IgD-negative memory B cell (primary cell): ENCODE measurements at regions not wholly inside any gene's neighbourhood (a gene's known extent, or its start where the extent isn't known, plus 50 kb on each side); places are given as distances from the start of the nearest gene placed in this dataset.

Source experiments
- H3K27ac Mint-ChIP-seq, 3 donors: one replicate each; pipeline ENCODE4 v1.8.0; 2020 to 2022; ENCODE audit warnings: mild to moderate bottlenecking in 3 of 3, mixed read lengths in 3 of 3, moderate library complexity in 1 of 3
- H3K27me3 Mint-ChIP-seq: one replicate; pipeline ENCODE4 v1.8.0; 2021; ENCODE audit warnings: mixed read lengths
- H3K36me3 Mint-ChIP-seq: one replicate; pipeline ENCODE4 v1.8.0; 2020; ENCODE audit warnings: mild to moderate bottlenecking, mixed read lengths
- H3K4me1 Mint-ChIP-seq, 3 donors: one replicate each; pipeline ENCODE4 v1.8.0; 2020 to 2022; ENCODE audit warnings: mixed read lengths in 3 of 3, mild to moderate bottlenecking in 1 of 3
- H3K4me3 Mint-ChIP-seq, 4 donors: one replicate each; pipeline ENCODE4 v1.8.0; 2020 to 2022; ENCODE audit warnings: mild to moderate bottlenecking in 4 of 4, mixed read lengths in 4 of 4, moderate library complexity in 3 of 4
- H3K9me3 Mint-ChIP-seq, 3 donors: one replicate each; pipeline ENCODE4 v1.8.0; 2020 to 2021; ENCODE audit warnings: mixed read lengths in 3 of 3, mild to moderate bottlenecking in 1 of 3

GRCh38 chr16:54693864-54694263 is 236.8 kb upstream of the IRX5 start:
- Mint-ChIP-seq H3K27ac (no peak overlapping the region), H3K4me3 (no peak overlapping the region), H3K27me3 (no peaks in the 10 kb centered on the region), H3K4me1 (no peaks in the 10 kb centered on the region), H3K9me3 (no peaks in the 10 kb centered on the region), H3K36me3 (no peaks in the 10 kb centered on the region)

- H3K4me3 Mint-ChIP-seq: no peak overlapping the region
Measured at GRCh38 chr16:54690710-54691109, 240.0 kb upstream of the IRX5 start.

GRCh38 chr16:54690306-54690705 is 240.4 kb upstream of the IRX5 start:
- peaks cover 1% of the 10 kb centered on the region for H3K27me3 Mint-ChIP-seq
- H3K9me3 Mint-ChIP-seq: peaks cover 0 to 4% (median 0%) of the 10 kb centered on the region in 3 donors
- no peaks in the 10 kb centered on the region for H3K36me3 Mint-ChIP-seq
- no peak overlapping the region for H3K27ac Mint-ChIP-seq
- H3K4me3 Mint-ChIP-seq: no peak overlapping the region
- no peaks in the 10 kb centered on the region for H3K4me1 Mint-ChIP-seq

More at GRCh38 chr16:54690710-54691109, 240.0 kb upstream of the IRX5 start:
- Mint-ChIP-seq H3K27ac (no peak overlapping the region), H3K27me3 (peaks cover 1% of the 10 kb centered on the region), H3K4me1 (no peaks in the 10 kb centered on the region), H3K9me3 (peaks cover 0 to 4% (median 0%) of the 10 kb centered on the region in 3 donors), H3K36me3 (no peaks in the 10 kb centered on the region)

DNA sequence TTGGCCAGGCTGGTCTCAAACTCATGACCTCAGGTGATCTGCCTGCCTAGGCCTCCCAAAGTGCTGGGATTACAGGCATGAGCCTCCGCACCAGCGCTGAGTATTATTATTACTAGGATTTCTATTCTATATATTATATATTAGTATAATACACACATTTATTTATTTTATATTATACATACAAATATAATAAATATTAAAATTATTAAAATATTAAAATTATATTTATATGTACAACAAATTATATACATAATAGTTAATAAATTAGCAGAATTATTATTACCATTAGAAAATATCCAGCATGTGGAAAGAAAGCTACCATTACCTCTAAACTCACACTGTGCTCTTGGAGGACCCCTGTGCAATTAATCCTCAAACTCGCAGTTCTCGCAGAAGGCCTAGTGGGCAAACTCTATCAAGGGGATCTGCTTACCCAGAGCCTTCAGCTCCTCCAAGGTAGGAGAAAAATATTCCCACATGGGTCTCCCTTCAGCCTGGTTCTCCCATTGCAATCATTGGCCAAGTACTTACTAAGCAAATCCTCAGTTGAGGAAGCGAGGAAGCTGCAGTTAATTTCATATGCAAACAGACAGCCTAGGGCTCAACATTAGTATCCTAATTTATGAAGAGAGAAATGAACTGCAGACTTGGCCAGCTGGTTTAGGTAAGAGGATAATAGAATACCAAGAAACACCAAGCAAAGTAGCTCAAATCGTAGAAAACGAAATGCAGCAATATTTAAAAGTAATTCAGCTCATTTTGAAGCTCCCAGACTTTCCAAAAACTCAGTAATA is 241.4 kb upstream of the IRX5 start:
- Mint-ChIP-seq H3K27me3 (peaks cover 2% of the 10 kb centered on the region), H3K4me3 (no peak overlapping the region), H3K9me3 (peaks cover 0 to 4% (median 0%) of the 10 kb centered on the region in 3 donors), H3K36me3 (no peaks in the 10 kb centered on the region), H3K4me1 (no peaks in the 10 kb centered on the region), H3K27ac (no peak overlapping the region)

DNA sequence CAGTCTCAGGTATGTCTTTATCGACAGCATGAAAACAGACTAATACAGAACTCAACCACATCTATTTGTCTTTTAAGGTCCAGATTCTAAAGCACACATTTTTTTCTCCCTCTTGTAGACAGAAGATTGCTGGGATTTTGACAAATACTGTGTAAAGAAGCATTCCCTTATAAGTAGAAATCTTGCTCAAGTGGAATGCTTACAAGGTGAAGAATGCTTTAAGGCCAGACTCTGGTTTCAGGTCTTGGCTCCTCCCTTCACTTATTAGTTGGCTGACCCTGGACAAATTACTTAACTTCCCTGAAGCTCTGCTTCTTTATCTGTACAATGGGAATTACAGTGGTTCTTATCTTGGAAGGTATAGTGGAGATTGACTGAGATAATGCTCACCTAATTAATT is 242.3 kb upstream of the IRX5 start:
- H3K4me1 Mint-ChIP-seq: no peaks in the 10 kb centered on the region
- no peaks in the 10 kb centered on the region for H3K36me3 Mint-ChIP-seq
- H3K9me3 Mint-ChIP-seq: peaks cover 0 to 4% (median 0%) of the 10 kb centered on the region in 3 donors
- peaks cover 3% of the 10 kb centered on the region for H3K27me3 Mint-ChIP-seq
- H3K27ac Mint-ChIP-seq: no peak overlapping the region
- peak overlapping the region in 1 of 4 donors; percentile 39 for H3K4me3 Mint-ChIP-seq

GRCh38 chr16:54687043-54687899 is 243.4 kb upstream of the IRX5 start:
- peaks cover 0 to 4% (median 0%) of the 10 kb centered on the region in 3 donors for H3K9me3 Mint-ChIP-seq
- H3K27ac Mint-ChIP-seq: no peak overlapping the region
- H3K4me3 Mint-ChIP-seq: no peak overlapping the region
- H3K27me3 Mint-ChIP-seq: peaks cover 3% of the 10 kb centered on the region
- no peaks in the 10 kb centered on the region for H3K36me3 Mint-ChIP-seq
- no peaks in the 10 kb centered on the region for H3K4me1 Mint-ChIP-seq

GRCh38 chr16:54685682-54686081 is 245.0 kb upstream of the IRX5 start:
- Mint-ChIP-seq H3K4me3 (no peak overlapping the region), H3K27me3 (peaks cover 5% of the 10 kb centered on the region), H3K36me3 (no peaks in the 10 kb centered on the region), H3K27ac (no peak overlapping the region), H3K4me1 (no peaks in the 10 kb centered on the region), H3K9me3 (peaks cover 0 to 4% (median 0%) of the 10 kb centered on the region in 3 donors)

DNA sequence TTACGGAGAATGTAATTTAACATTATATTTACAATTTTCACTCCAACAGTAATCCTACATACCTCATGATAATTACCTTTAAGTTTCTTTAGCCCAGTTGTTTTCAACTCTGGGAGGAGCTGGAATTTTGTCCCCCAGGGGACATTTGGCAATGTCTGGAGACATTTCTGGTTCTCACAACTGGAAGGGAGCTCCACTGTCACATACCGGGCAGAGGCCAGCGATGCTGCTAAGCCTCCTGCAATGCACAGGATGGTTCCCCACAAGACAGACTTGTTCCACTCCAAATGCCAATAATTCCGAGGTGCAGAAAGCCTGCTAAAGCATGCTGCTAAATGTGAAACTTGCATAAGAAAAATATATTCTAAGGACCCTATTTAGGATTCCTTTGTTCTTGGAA is 251.1 kb upstream of the IRX5 start:
- Mint-ChIP-seq H3K36me3 (no peaks in the 10 kb centered on the region), H3K4me1 (no peaks in the 10 kb centered on the region), H3K27me3 (peaks cover 3% of the 10 kb centered on the region), H3K27ac (no peak overlapping the region), H3K4me3 (no peak overlapping the region), H3K9me3 (peaks cover 0 to 2% (median 0%) of the 10 kb centered on the region in 3 donors)

GRCh38 chr16:54677308-54677950 is 253.2 kb upstream of the IRX5 start:
- Mint-ChIP-seq H3K4me1 (no peaks in the 10 kb centered on the region), H3K4me3 (no peak overlapping the region), H3K9me3 (peaks cover 0 to 2% (median 0%) of the 10 kb centered on the region in 3 donors), H3K27me3 (peaks cover 2% of the 10 kb centered on the region), H3K36me3 (no peaks in the 10 kb centered on the region), H3K27ac (no peak overlapping the region)

DNA sequence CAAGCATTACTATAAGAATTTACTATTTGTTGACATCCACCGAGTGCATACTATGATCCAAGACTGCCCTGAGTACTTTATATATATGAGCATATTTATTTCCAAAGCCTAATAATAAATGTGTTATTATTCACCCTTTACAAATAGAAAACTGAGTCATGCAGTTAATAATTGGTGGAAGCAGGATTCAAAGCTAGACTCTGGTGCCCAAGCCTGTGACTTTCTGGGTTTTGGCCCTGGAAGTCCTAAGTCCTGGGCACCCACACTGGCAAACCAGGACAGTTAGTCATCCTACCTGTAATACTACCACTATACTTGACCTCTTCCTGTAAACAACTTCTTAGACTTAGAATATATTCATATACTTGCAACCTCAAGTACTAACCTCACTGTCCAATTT is 257.4 kb upstream of the IRX5 start:
- Mint-ChIP-seq H3K36me3 (no peaks in the 10 kb centered on the region), H3K27ac (no peak overlapping the region), H3K4me3 (no peak overlapping the region), H3K4me1 (no peaks in the 10 kb centered on the region), H3K27me3 (no peaks in the 10 kb centered on the region), H3K9me3 (peaks cover 0 to 2% (median 0%) of the 10 kb centered on the region in 3 donors)

GRCh38 chr16:54672500-54672899 is 258.2 kb upstream of the IRX5 start:
- no peak overlapping the region for H3K4me3 Mint-ChIP-seq
- no peak overlapping the region for H3K27ac Mint-ChIP-seq
- peaks cover 0 to 2% (median 0%) of the 10 kb centered on the region in 3 donors for H3K9me3 Mint-ChIP-seq
- H3K4me1 Mint-ChIP-seq: no peaks in the 10 kb centered on the region
- H3K36me3 Mint-ChIP-seq: no peaks in the 10 kb centered on the region
- H3K27me3 Mint-ChIP-seq: no peaks in the 10 kb centered on the region

DNA sequence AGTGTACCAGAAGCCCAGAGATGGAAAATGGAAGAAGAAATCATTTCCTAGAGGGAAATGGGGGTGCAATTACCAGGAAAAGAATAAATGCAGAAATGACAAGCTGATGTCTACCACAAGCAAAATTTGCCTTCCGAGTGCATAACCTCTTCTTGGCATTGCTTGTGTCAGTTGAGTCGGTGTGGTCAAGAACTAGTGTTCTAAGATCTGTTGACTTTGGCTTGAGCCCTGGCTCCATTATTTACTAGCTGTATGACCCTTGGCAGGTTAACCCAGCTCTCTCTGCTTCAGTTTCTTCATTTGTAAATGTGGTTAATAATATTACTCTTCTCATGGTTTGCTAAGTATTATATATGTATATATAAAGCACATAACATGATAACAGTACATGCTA is 273.0 kb upstream of the IRX5 start:
- Mint-ChIP-seq H3K27ac (no peak overlapping the region), H3K4me1 (no peaks in the 10 kb centered on the region), H3K4me3 (no peak overlapping the region), H3K9me3 (peaks cover 0 to 14% (median 4%) of the 10 kb centered on the region in 3 donors), H3K36me3 (no peaks in the 10 kb centered on the region), H3K27me3 (peaks cover 2% of the 10 kb centered on the region)

- peaks cover 2% of the 10 kb centered on the region for H3K27me3 Mint-ChIP-seq
- H3K27ac Mint-ChIP-seq: no peak overlapping the region
- no peaks in the 10 kb centered on the region for H3K36me3 Mint-ChIP-seq
- H3K9me3 Mint-ChIP-seq: peaks cover 0 to 13% (median 4%) of the 10 kb centered on the region in 3 donors
- H3K4me3 Mint-ChIP-seq: no peak overlapping the region
- H3K4me1 Mint-ChIP-seq: no peaks in the 10 kb centered on the region
Measured at GRCh38 chr16:54657058-54657708, 273.5 kb upstream of the IRX5 start.

DNA sequence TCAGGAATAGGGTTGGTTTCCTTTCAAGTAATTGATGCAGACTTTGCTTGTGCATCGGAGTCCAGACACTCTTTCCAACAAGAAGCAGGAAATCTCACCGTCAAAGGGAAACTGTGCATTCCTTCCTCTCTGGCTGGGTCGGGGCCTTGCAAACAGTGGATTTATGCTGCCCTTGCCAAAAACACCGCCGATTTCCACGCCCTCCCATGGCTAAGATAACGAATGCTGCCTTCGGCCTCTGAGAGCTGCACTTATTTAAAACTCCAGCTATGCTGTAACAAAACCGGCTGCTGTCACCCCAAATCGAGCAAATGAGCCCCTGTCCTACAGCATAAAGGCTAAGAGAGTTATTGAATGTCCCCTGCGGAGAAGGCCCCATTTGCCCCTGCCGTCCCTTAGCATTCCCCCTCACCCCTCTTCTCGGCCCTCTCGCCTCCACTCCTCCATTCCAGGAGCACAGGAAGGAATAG is 275.5 kb upstream of the IRX5 start:
- H3K4me3 Mint-ChIP-seq: no peak overlapping the region
- H3K9me3 Mint-ChIP-seq: peaks cover 0 to 13% (median 4%) of the 10 kb centered on the region in 3 donors
- no peaks in the 10 kb centered on the region for H3K36me3 Mint-ChIP-seq
- peaks cover 2% of the 10 kb centered on the region for H3K27me3 Mint-ChIP-seq
- H3K4me1 Mint-ChIP-seq: no peaks in the 10 kb centered on the region
- no peak overlapping the region for H3K27ac Mint-ChIP-seq
